Omental fat pad (tissue), 3 donors: ENCODE measurements at regions not wholly inside any gene's neighbourhood (a gene's known extent, or its start where the extent isn't known, plus 50 kb on each side); places are given as distances from the start of the nearest gene placed in this dataset.

Experiments used
- ATAC-seq: fragments of 150-250 bp; one replicate; pipeline ENCODE4 v1.9.1; 2016; ENCODE audit warnings: mild to moderate bottlenecking, moderate library complexity; ENCODE audit not compliant: low FRiP score
- DNase-seq: peaks from one replicate; pipeline ENCODE4 v3.0.0-alpha.2; 2019; ENCODE audit warnings: low spot score
- TF ChIP-seq, protein P1 (sequence below), 3 donors: fragments of 450-650 bp; IDR thresholded peaks; one replicate each; pipeline ENCODE4 v1.5.1; 2016 to 2017; ENCODE audit warnings: antibody characterized with exemption in 3 of 3, mild to moderate bottlenecking in 3 of 3, moderate library complexity in 2 of 3

DNA sequence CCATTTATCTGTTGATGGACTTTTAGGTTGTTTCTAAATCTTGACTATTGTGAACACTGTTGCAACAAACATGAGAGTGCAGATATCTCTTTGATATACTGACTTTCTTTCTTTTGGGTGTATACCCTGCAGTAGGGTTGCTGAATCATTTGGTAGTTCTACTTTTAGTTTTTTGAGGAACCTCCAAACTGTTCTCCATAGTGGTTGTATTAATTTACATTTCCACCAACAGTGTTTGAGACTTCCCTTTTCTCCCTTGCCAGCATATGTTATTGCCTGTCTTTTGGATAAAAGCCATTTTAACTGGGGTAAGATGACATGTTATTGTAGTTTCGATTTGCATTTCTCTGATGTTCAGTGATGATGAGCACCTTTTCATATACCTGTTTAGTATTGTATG lies 330.0 kb downstream of the DDX10 start:
- no peak for ATAC-seq
- DNase-seq: no peak
- TF ChIP-seq, protein P1, sequence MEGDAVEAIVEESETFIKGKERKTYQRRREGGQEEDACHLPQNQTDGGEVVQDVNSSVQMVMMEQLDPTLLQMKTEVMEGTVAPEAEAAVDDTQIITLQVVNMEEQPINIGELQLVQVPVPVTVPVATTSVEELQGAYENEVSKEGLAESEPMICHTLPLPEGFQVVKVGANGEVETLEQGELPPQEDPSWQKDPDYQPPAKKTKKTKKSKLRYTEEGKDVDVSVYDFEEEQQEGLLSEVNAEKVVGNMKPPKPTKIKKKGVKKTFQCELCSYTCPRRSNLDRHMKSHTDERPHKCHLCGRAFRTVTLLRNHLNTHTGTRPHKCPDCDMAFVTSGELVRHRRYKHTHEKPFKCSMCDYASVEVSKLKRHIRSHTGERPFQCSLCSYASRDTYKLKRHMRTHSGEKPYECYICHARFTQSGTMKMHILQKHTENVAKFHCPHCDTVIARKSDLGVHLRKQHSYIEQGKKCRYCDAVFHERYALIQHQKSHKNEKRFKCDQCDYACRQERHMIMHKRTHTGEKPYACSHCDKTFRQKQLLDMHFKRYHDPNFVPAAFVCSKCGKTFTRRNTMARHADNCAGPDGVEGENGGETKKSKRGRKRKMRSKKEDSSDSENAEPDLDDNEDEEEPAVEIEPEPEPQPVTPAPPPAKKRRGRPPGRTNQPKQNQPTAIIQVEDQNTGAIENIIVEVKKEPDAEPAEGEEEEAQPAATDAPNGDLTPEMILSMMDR (IDR thresholded peaks at IDR 0.05): no peak

DNA sequence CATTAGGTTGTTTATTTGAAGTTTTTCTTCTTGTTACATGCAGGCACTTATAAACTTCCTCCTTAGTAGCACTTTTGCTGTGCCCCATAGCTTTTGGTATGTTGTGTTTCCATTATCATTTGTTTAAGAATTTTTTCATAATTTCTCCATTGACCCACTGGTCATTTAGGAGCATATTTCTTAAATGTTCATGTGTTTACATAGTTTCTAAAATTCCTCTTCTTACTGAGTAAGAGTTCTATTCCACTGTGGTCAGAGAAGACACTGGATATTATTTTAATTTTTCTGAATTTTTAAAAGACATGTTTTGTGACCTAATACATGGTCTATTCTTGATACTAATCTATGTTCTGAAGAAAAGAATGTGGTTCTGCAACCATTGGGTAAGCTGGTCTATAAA lies 333.0 kb downstream of the DDX10 start:
- TF ChIP-seq, protein P1 (IDR thresholded peaks at IDR 0.05): no peak
- DNase-seq (no peak), ATAC-seq (no peak)

DNA sequence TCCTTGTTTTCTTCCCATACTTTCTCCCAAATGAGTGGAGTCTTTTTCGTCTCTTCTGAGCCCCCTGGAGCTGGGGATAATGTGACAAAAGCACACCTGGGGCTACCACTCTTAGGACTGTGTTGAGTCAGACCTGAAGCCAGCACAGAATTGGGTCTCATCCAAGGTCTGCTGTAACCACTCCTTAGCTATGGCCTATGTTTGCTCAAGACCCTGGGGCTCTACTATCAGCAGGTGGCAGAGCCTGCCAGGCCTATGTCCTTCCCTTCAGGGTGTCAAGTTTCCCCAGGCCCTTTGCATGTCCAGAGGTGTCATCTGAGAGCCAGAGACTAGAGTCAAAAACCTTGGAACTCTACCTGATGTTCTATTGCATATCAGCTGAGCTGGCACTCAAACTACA lies 335.7 kb downstream of the DDX10 start:
- TF ChIP-seq, protein P1 (IDR thresholded peaks at IDR 0.05): no peak
- DNase-seq (no peak), ATAC-seq (no peak)

DNA sequence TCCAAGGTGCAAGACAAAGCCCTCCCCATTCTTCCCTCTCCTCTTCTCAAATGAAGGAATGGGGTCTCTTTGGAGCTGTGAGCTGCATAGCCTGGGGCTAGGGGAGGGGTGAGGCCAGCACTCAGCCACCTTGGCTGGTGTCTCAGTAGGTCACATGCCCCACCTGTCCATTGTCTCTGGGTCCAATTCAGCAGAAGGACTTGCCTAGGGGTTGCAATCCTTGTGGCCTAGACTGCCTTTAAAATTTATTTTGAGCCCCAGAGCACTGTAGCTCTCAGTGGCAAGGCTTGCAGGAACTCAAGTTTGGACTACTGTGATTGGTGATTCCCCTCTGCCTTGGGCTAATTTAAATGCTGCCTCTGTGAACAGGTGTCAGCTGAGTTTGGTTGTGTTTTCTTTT lies 336.7 kb downstream of the DDX10 start:
- ATAC-seq: no peak
- DNase-seq: no peak
- TF ChIP-seq, protein P1 (IDR thresholded peaks at IDR 0.05): no peak

DNA sequence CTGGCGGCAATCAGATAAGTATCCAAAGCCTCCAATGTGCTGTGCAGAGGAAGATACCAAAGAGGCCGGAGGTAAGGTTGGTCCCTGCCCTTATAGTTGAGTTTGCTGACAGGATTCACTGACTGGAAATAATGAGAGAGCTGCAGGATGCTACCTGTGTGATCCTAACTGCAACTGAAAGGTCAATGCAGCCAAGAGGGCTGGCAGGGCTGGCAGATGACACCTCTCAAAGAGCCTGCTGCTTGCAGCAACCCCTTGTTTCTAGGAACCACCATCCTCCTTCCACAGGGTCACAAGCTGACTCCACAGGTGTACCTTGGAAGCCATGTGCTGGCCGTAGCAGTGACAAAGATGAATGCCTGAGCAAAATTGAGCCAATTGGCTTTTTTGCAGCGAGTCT lies 348.1 kb downstream of the DDX10 start:
- TF ChIP-seq, protein P1 (IDR thresholded peaks at IDR 0.05): no peak
- ATAC-seq: no peak
- DNase-seq: no peak

DNA sequence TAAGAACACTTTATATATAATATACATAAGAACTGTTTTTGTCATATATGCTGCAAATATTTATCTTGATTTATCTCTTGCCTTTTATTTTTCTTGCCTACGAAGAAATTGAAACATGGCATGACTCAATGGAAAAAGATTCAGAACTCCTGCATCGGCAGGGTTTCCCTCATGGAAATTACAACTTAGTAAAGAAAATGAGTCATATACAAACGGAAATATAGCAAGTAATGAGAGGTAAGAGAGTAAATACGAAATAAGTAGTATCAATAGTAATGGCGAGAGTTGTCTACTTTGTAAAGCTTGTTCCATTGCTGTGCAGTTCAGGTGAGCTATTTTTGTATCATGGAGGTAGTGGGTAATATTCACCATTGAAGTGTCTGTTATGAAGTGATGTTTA lies 350.4 kb downstream of the DDX10 start:
- DNase-seq (no peak), ATAC-seq (no peak)
- TF ChIP-seq, protein P1 (IDR thresholded peaks at IDR 0.05): no peak

DNA sequence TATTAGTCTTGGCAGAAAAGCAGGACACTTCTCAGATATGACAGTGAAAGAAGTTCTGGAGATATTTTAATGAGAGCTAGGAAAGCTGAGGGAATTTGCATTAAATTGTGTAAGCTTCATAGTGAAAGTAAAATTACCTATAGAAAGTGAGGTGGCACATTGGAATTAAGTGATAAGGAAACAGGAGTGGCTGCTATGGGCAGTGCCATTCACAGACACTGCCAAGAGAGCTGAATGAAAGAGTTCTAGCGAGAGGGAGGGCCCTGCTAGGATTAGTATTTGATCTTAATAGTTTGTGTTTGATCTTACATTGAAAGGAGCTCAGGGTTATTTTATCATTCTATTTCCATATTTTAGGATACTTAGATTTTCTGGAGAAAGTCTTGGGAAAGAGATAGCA lies 351.9 kb downstream of the DDX10 start:
- no peak for DNase-seq
- ATAC-seq: no peak
- TF ChIP-seq, protein P1 (IDR thresholded peaks at IDR 0.05): no peak
